HFFc6 (cell line): ENCODE measurements at regions not wholly inside any gene's neighbourhood (a gene's known extent, or its start where the extent isn't known, plus 50 kb on each side); places are given as distances from the start of the nearest gene placed in this dataset.

Experiments
- DNase-seq: peaks from one replicate; pipeline ENCODE4 v3.0.0-alpha.2; 2018
- H3K27ac Mint-ChIP-seq: 2 replicates; pipeline ENCODE4 v1.8.0; 2020; ENCODE audit warnings: mild to moderate bottlenecking, mixed read lengths
- H3K27me3 Mint-ChIP-seq: 2 replicates; pipeline ENCODE4 v1.8.0; 2021; ENCODE audit warnings: mild to moderate bottlenecking, moderate library complexity, mixed read lengths; ENCODE audit not compliant: insufficient read depth
- H3K36me3 Mint-ChIP-seq: 2 replicates; pipeline ENCODE4 v1.8.0; 2021; ENCODE audit warnings: low read depth, mixed read lengths
- H3K4me1 Mint-ChIP-seq: 2 replicates; pipeline ENCODE4 v1.8.0; 2020; ENCODE audit warnings: low read depth, mixed read lengths
- H3K4me3 Mint-ChIP-seq: 2 replicates; pipeline ENCODE4 v1.8.0; 2020; ENCODE audit warnings: mild to moderate bottlenecking, moderate library complexity, mixed read lengths
- H3K9me3 Mint-ChIP-seq: 2 replicates; pipeline ENCODE4 v1.8.0; 2020; ENCODE audit warnings: mild to moderate bottlenecking, mixed read lengths
- TF ChIP-seq, protein P1 (sequence below): fragments of 200-600 bp; sonication (generic); IDR thresholded peaks from 2 replicates; pipeline ENCODE4 v1.5.0; 2021; ENCODE audit warnings: antibody characterized with exemption, mild to moderate bottlenecking

DNA sequence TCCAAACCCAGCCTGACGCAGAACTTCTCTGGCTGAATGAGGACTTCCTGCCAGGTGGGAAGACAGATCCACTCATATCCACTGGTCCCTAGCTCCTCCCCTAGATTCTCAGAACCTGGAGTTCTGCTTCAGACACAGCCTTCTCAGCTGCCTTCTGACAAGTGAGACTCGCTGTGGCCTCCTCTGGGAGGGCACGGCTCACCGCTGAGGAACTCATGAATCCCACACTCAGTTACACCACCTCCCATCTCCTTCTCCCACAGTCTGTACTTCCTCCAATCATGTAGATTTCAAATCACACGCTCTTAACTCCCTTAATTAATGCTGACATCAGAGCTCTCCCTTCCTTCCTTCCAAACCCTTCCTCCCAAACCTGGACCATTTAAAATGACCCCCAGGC is 86.4 kb upstream of the TMEM45B start:
- Mint-ChIP-seq H3K9me3 (no peaks in the 10 kb centered on the region), H3K27me3 (peaks cover 70% of the 10 kb centered on the region), H3K4me1 (no peaks in the 10 kb centered on the region), H3K27ac (no peak overlapping the region), H3K36me3 (no peaks in the 10 kb centered on the region), H3K4me3 (no peak overlapping the region)
- TF ChIP-seq, protein P1, sequence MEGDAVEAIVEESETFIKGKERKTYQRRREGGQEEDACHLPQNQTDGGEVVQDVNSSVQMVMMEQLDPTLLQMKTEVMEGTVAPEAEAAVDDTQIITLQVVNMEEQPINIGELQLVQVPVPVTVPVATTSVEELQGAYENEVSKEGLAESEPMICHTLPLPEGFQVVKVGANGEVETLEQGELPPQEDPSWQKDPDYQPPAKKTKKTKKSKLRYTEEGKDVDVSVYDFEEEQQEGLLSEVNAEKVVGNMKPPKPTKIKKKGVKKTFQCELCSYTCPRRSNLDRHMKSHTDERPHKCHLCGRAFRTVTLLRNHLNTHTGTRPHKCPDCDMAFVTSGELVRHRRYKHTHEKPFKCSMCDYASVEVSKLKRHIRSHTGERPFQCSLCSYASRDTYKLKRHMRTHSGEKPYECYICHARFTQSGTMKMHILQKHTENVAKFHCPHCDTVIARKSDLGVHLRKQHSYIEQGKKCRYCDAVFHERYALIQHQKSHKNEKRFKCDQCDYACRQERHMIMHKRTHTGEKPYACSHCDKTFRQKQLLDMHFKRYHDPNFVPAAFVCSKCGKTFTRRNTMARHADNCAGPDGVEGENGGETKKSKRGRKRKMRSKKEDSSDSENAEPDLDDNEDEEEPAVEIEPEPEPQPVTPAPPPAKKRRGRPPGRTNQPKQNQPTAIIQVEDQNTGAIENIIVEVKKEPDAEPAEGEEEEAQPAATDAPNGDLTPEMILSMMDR, result no peak
- DNase-seq, result no peak

DNA sequence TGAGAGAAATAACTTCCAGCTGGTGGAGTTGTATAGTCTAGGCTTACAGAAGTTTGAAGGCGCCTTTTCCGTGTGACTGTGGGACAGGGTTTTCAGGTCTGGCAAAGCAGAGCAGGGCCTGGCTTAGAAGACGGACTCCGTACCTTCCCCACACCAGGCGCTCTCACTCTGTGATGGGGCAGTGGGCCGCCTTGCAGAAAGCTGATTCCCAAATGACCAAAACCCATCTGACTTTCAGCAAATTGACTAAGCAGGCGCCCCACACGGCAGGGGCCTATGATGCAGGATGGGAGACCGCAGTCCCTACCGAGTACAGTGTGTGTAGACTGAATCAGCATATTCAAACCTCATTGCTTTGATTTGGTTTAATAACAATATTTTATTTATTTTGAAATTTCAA is 85.8 kb upstream of the TMEM45B start:
- H3K4me3 Mint-ChIP-seq, result no peak overlapping the region
- no peak for DNase-seq
- H3K4me1 Mint-ChIP-seq, result no peaks in the 10 kb centered on the region
- H3K9me3 Mint-ChIP-seq, result no peaks in the 10 kb centered on the region
- H3K36me3 Mint-ChIP-seq, result no peaks in the 10 kb centered on the region
- H3K27me3 Mint-ChIP-seq, result peaks cover 66% of the 10 kb centered on the region
- TF ChIP-seq, protein P1, result no peak
- no peak overlapping the region for H3K27ac Mint-ChIP-seq

DNA sequence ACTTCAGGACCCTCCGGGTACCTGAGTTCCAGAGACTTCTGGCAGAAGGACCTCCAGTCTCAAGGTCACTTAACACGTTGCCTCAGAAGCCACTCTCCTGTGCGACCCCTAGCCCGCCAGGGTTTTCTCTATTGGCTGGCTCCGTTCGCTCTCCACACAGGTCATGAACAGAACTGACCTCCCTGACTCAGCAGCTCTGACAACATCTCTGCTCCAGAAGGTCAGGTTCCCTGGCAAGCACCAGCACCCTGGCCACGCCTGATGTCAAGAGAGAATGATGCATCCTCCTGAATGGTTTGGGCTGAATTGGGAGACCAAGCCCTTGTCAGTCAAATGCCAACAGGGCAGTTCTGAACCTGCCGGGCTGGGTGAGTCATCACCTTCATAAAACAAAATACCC is 84.3 kb upstream of the TMEM45B start:
- no peak for DNase-seq
- Mint-ChIP-seq H3K27me3 (peaks cover 71% of the 10 kb centered on the region), H3K9me3 (no peaks in the 10 kb centered on the region), H3K27ac (no peak overlapping the region), H3K36me3 (no peaks in the 10 kb centered on the region), H3K4me1 (no peaks in the 10 kb centered on the region), H3K4me3 (no peak overlapping the region)
- TF ChIP-seq, protein P1, result no peak

DNA sequence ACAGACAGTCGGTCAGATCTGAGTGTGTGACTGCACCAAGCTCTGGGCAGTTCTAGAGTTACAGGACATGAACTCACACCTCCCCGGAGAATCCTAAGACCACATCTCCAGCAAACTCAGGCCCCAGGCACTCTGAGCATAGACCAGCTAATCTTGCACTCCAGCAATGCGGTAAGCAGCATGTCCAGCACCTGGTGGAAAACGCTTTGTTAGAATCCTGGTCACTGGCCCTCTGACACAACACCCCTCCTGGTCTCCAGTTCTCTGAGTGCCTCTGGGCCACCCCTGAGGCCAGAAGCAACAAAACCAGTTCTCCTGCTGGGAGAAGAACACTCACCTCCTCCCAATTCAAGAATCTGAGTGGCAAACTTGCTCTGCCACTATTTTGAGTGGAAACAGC is 82.7 kb upstream of the TMEM45B start:
- DNase-seq, result no peak
- no peak overlapping the region for H3K4me3 Mint-ChIP-seq
- TF ChIP-seq, protein P1, result no peak
- no peaks in the 10 kb centered on the region for H3K36me3 Mint-ChIP-seq
- no peak overlapping the region for H3K27ac Mint-ChIP-seq
- no peaks in the 10 kb centered on the region for H3K4me1 Mint-ChIP-seq
- H3K27me3 Mint-ChIP-seq, result peaks cover 64% of the 10 kb centered on the region
- H3K9me3 Mint-ChIP-seq, result no peaks in the 10 kb centered on the region

DNA sequence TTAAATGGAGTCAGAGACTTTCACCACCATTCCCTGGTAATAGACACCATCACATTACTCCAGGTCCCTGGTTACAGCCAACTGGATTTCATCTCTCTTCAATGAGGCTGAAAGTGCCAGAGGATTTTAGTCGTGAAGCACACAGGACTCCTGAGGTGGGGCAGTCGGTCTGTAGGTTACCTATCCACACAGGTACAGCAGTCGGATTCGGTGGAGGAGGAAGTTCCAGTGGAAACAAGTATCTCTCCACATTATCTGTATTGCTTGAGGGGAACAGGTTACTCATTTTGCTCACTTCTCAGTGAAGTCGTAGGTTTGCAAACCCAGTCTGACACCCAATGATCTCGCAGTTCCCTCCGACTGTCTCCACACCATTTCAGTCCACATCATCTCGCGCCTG is 82.3 kb upstream of the TMEM45B start:
- no peak for DNase-seq
- no peak overlapping the region for H3K27ac Mint-ChIP-seq

More for the DNA sequence above, 82.3 kb upstream of the TMEM45B start:
- no peaks in the 10 kb centered on the region for H3K4me1 Mint-ChIP-seq
- H3K4me3 Mint-ChIP-seq, result no peak overlapping the region
- H3K9me3 Mint-ChIP-seq, result no peaks in the 10 kb centered on the region
- no peaks in the 10 kb centered on the region for H3K36me3 Mint-ChIP-seq
- TF ChIP-seq, protein P1, result no peak
- H3K27me3 Mint-ChIP-seq, result peaks cover 61% of the 10 kb centered on the region
